GM19452 (cell line): ENCODE measurements at regions not wholly inside any gene's neighbourhood (a gene's known extent, or its start where the extent isn't known, plus 50 kb on each side); places are given as distances from the start of the nearest gene placed in this dataset.
"Not testable (repeated sequence)": the region's sequence is repeated elsewhere in the genome, so short reads cannot be mapped to it uniquely, and the experiment has no call there.

Source experiments
- ATAC-seq: cut with Tn5 transposase; IDR thresholded peaks from one replicate; pipeline ENCODE4 v1.9.1; 2021; ENCODE audit not compliant: unreplicated experiment

DNA sequence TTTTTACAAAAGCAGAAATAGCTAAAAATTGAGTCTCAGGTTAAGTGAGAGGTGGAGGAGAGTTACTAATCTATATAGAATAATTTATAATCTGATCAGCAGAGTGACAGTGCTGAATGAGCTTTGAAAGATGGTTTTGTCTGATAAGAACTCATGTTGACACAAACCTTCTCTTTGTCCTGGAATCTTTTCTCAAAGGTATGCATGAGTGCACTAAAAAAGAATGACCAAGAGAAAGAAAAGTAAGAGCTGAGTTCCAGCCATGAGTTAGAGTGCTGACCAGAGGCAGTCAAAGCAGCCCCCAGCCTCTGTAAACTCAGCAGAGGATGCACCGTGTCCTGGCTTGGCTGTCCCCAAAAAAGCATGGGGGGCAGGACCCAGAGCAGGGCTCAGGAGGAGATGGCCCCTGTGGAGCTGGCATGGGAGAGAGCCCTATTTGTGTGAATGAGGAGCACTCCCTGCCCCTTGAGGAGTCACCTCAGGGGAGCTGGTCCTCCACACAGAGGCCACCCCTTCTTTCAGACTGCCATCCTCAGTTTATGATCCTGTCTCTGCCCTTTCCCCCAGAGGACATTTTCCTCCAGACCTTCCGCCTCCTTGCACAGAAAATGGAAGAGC is 129.8 kb downstream of the SEC23A start:
- no peak for ATAC-seq

DNA sequence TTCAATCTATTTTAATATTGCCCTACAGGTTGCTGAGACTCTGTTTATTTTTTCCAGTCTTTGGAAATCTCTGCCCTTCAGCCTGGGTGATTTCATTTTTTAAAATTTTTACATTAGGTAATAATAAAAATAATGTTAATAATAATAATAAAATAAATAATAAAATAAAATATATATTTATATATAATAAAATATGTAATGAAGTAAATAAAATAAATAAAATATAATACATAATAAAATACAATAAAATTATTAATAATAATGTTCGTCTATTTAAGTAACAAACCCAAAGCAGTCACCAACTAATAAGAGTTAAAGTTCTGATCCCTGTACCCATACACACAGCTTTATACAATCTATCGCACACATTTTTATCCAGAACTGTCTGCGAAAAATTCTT is 130.5 kb downstream of the SEC23A start:
- no peak for ATAC-seq

DNA sequence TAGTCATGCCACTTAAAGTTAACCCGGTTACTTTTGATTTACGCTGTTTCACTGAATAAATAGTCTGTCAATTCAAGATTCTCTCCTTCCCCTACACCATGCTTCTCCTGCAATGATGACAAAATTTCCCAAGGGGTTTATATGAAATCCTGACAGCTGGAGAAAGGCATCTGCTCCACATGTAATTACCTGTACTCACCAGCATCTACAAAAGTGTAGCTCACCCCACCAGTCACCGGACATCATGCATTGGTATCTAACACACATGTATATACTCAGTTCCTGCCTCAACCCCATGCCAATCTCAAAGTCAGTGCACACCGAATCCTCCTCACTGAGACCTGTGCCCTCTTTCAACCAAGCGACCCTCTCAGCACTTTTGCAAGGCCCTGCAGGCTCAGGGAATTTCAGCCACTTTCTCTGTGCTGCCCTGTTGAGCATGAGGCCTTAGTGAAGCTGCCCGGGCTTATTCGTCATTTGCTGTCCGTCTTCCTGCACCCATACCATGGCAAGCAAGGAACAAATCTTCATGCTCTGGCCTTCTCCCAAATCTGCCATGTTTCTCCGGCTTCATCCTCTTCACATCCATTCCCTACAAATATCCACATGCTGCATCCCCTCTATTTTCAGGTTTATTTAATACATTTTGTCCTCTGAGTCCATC is 131.6 kb downstream of the SEC23A start:
- no peak for ATAC-seq

DNA sequence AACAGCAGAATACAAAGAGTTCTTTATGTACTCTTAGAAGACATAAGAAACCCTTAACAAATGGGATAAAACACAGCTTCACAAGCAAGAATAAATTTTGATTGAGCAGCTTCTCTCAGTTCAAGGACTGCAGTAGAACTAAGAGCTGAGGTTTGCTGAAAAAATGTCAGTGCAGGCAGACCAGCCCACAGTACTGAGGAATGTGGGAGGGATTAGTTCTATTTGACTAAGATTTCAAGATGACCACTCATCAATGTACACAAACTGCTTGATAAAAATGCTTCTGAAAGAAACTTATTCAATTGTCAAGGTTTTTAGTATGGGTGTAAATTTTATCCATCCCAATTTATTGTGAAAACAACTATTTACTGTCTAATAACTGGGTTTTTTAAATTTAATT is 138.4 kb downstream of the SEC23A start:
- ATAC-seq: no peak

DNA sequence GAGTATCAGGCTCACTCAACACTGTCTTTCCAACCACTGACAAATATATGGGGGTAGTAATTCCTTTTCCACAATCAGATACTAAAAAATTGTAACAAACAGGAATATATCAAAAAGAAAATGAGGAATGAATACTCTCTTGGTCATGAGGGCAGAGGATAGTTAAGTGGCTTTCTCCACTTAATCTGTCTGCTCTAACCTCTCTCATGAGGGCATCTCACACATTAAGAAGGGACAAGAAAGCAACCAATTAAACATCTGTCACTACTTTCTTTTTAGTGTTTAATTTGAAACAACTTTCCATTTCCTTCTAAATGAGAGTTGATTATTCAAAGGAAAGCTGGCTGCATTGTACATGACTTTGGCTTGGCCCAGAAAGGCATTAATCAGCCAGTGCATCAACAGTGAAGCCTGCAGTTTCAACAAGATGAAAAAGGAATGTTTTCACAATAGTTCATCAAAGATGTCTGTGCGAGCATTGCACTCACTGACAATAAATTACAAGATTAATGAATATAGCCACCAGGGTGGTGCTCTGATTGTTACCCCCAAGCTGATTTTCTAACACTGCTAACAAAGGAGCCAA is 142.0 kb downstream of the SEC23A start:
- ATAC-seq: no peak

DNA sequence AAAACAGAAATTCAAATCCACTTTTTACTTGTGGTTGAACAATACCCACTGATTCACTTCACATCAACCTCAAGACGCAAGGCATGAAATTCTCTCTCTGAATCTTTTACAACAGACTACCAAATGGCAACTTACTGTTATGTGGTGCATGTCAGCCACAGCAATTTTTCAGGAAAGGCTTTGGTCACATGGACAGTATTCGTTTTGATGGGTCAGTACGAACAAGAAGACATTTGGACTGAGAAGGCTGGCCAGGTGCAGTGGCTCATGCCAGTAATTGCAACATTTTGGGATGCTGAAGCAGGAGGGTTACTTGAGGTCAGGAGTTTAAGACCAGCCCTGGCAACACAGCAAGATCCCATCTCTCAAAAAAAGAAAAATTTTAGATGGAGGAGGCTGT is 144.0 kb downstream of the SEC23A start:
- no peak for ATAC-seq

DNA sequence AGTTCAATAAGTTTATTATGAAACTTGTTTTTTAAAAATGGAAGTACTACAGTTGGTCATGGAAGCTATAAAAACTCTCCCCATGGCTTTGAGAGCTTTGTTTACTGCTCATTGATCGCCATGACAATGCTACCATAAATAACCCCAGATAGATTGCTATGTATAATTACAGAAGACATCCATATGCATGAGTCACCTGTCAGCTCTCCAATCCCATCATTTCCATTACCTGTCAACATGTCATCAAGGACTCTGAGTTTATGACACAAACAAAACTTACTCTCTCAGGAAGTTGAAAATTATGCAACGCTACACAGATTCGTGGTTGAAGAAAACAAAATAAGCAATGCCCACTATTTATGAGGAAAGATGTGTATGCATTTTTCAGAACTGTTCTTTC is 144.4 kb downstream of the SEC23A start:
- no peak for ATAC-seq

DNA sequence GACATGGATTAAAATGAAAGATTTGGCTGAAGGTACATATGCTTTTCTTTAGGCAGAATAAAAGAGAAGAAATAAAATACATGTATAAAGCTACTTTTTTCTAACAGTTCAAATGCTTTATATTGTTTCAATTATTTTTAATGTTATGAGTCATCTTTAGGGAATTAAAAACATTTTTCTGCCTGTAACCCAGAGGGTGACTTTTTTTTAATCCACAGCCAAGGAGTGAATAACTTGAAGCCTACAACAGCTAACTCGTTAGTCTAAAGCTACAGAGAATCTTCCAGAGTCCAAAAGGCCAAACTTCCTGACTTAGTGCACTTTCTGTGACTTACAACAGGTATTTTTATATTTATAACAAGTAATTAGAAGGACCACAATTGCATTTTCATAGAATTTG is 151.6 kb downstream of the SEC23A start:
- ATAC-seq: no peak

DNA sequence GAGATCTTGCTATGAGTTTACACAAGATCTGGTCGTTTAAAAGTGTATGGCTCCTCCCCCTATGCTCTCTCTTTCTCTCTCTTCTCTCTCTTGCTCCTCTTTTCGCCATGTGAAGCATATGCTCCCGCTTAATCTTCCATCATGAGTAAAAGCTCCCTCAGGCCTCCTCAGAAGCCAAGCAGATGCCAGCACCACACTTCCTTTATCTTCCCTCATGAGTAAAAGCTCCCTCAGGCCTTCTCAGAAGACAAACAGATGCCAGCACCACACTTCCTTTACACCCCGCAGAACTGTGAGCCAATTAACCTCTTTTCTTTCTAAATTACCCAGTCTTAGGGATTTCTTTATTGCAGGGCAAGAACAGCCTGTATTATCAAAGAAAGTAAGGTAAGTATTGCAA is 152.4 kb downstream of the SEC23A start:
- no peak for ATAC-seq

DNA sequence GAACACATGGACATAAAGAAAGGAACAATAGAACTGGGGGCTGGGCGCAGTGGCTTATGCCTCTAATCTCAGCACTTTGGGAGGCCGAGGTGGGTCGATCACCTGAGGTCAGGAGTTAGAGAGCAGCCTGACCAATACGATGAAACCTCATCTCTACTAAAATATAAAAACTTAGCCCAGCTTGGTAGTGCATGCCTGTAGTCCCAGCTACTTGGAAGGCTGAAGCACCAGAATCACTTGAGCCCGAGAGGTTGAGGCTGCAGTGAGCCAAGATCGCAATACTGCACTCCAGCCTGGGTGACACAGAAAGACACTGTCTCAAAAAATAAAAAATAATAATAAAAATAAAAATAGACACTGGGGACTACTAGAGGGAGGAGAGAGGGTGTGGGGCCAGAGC is 154.5 kb downstream of the SEC23A start:
- ATAC-seq: no peak

DNA sequence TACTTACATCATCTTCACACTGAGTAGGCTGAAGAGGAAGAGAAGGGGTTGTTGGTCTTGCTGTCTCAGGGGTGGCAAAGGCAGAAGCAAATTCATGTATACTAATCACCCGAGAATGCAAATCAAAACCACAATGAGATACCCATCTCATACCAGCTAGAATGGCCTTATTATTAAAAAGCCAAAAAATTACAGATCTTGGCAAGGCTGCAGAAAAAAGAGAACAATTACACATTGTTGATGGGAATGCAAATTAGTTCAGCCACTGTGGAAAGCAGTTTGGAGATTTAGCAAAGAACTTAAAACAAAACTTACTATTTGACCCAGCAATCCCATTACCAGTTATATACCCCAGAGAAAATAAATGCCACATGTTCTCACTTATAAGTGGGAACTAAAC is 154.9 kb downstream of the SEC23A start:
- ATAC-seq: no peak

DNA sequence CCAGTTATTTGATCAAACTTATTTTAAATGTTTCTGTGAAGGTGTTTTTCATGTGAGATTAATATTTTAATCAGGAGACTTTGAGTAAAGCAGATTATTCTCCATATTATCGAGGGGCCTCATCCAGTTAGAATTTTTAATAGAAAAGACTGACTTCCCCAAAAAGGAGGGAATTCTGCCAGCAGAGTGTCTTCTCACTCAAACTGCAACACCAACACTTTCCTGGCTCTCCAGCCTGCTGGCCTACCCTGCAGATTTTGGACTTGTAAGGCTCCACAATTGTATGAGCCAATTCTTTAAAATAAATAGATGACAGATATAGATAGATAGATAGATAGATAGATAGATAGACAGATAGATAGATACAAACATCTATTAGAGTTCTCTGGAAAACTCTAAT is 155.7 kb downstream of the SEC23A start:
- ATAC-seq: no peak

DNA sequence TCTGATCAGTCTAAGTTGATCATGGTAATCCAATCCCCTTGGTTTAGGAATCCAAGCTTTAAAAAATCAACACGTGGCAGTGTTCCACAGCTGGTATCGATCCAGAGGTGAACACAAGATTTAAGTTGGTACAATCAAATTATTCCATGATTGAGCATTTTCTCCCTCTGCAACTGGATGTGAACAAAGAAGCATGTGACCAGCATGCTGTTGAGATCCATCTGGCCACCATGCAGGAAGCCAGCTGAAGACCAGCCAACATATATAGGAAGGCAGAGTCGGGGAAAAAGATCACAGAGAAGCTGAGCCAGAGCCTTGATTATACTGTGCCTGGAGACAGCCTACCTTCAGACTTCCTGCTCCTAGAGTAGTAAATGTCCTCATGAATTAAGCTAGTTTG is 158.3 kb downstream of the SEC23A start:
- ATAC-seq: no peak

DNA sequence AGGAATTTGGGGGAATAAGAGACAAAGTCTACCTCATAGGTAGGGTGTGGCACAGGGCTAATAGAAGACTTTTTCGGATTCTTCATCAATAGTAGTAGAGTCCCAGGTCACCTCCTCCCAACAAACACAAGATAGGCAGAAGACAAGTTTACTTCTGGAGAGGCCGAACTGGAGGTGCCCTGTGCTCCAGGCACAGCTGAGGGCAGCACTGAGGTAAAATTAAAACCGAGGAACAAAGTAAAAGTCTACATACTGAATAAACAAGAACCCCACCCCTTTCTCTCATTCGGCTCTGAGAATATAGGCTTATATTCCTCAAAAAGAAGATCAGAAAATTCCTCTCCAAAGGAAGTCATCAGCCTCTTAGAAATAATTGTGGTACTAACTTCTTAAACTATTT is 161.5 kb downstream of the SEC23A start:
- ATAC-seq: no peak

DNA sequence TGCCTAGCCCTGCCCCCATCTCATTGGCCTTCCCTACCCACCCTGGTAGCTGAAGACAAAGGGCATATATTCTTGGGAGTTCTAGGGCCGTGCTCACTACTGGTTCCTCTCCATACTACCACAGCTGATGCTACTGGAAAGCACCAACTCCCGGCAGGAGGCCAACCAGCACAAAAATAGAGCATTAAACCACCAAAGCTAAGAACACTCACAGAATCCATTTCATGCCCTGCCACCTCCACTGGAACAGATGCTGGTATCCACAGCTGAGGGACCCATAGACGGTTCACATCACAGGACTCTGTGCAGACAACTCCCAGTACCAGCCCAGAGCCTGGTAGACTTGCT is 170.4 kb downstream of the SEC23A start:
- ATAC-seq: not testable (repeated sequence)

DNA sequence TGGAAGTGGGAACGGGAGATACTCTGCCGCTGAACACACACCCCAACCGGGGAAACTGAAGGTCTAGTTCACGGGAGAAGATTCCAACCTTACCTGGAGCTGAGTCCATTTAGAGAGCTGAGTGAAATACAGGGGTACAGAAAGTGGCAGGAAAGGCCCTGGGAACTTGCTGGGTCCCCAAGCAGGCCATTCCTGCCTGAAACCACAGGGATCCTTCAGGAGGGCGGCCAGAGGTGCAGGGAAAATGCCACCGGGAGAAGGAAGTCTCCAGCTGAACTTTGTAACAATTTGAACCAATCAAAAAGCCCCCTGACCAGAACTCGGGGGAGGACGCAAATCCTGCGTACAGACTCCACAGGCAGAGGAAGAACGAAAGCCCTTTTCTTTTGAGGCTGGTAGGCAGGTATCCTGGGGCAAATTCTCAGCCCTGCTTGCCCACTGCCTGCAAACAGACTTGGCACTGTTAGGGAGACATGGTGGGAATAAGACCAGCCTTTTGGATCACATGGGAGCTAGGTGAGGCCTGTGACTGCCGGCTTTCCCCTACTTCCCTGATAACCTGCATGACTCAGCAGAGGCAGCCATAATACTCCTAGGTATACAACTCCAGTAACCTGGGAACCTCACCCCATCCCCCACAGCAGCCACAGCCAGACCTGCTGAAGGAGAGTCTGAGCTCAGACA is 170.9 kb downstream of the SEC23A start:
- no peak for ATAC-seq

DNA sequence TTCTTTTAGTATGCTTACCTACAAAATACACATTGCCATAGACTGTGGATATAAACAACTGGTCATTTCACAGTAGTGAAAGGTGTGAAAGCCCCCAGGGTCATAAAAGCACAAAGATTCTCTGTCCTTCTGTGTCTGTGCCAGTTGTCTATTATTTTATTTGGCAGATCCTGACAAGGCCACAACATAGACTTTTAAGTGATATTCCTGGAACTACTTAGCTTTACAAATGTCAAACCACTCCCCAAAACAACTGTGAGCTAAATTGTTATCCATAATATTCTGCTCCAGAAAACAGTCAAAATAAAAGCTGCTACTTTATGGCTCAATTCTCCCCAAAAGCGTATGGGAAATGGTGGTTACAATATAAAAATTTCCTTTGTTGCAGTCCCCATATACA is 172.1 kb downstream of the SEC23A start:
- no peak for ATAC-seq

DNA sequence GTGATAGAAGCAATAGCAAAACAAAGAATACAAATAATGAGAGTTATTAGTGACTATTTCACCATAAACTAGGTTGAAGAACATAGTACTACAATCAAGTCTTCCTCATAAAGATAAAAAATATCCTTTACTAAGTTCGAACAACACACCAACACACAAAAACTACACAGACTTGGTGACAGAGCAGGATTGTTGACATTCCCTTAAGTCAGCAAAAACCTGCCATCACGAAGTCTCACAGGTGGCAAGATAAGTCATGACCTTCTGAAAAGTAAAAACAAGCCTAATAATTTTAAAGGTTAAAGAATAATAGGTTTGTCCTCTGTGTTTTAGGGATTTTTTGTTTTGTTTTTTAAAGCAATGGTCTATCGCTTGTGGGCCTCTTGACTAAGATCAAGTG is 173.0 kb downstream of the SEC23A start:
- no peak for ATAC-seq

DNA sequence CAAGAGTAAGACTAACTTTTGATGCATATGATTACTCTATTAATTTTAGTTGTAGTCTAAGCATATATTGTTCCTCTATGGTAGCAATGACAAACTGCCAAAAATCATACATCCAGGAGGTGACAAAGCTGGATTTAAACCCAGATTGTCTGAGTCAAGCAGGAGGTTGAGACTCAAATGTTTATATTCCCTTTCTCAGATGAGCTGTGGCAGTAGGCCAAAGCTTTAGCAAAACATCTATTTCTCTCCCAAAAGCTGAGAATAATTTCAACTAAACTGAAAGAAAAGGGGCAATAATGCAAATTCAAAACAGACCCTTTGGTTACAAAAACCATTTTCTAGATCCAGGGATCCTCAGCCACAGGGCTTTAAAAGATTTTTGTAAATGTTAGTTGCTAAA is 173.6 kb downstream of the SEC23A start:
- ATAC-seq: no peak

DNA sequence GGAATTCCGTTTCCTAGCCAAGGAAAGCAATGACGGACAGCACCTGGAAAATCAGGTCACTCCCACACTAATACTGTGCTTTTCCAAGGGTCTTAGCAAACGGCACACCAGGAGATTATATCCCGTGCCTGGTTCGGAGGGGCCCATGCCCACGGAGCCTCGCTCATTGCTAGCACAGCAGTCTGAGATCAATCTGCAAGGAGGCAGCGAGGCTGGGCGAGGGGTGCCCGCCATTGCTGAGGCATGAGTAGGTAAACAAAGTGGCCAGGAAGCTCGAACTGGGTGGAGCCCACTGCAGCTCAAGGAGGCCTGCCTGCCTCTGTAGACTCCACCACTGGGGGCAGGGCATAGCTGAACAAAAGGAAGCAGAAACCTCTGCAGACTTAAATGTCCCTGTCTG is 181.1 kb downstream of the SEC23A start:
- ATAC-seq: not testable (repeated sequence)

DNA sequence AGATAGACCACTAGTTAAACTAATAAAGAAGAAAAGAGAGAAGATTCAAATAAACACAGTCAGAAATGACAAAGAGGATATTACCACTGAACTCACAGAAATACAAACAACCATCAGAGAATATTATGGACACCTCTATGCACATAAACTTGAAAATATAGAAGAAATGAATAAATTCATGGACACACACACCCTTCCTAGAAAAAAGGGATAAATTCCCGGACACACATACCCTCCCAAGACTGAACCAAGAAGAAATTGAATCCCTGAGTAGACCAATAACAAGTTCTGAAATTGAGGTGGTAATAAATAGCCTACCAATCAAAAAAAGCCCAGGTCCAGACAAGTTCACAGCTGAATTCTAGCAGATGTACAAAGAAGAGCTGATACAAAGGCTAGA is 187.9 kb downstream of the SEC23A start:
- ATAC-seq: no peak

DNA sequence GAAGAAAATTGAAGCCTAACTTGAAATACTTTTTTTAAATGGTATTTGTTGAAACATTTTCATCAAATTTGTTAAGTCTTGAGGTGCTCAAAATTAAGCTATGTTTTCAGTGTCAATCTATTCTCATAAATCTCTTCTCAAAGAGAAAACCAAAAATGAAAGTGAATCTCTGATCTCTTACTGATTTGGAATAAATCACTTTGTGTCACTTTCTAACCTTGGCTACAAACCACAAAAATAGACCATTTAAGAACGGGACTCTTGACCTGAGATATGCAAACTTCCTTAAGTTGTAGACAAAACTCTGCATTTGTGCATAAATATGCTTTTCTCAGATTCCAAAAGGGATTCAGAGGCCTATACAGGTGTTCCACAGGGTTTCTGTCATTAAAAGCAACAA is 192.9 kb downstream of the SEC23A start:
- ATAC-seq: no peak
